Activated CD4-positive, alpha-beta T cell treated with anti-CD3 and anti-CD28 coated beads, Interleukin-2, amount 10 ng/mL, durations not matched to agents 7 days and 5 days (primary cell): ENCODE measurements at regions not wholly inside any gene's neighbourhood (a gene's known extent, or its start where the extent isn't known, plus 50 kb on each side); places are given as distances from the start of the nearest gene placed in this dataset.

Source experiments
- CTCF ChIA-PET: fragments of 350-600 bp; sonication (Branson Sonifier 250); formaldehyde crosslinking; loops from one replicate; lab custom pipeline; 2021; ENCODE audit warnings: antibody characterized with exemption; lab: Charles Lee
- POLR2A ChIA-PET: fragments of 350-600 bp; sonication (Branson Sonifier 250); formaldehyde crosslinking; loops from one replicate; lab custom pipeline; 2021; ENCODE audit warnings: antibody characterized with exemption; lab: Charles Lee
- DNase-seq: peaks from one replicate; pipeline ENCODE4 v3.0.0-alpha.2; 2020
- H3K27ac Mint-ChIP-seq: one replicate; pipeline ENCODE4 v1.8.0; 2021; ENCODE audit warnings: mild to moderate bottlenecking, moderate library complexity, mixed read lengths
- H3K27me3 Mint-ChIP-seq: one replicate; pipeline ENCODE4 v1.8.0; 2021; ENCODE audit warnings: mixed read lengths
- H3K36me3 Mint-ChIP-seq: one replicate; pipeline ENCODE4 v1.8.0; 2021; ENCODE audit warnings: low read depth, mixed read lengths
- H3K4me1 Mint-ChIP-seq: one replicate; pipeline ENCODE4 v1.8.0; 2021; ENCODE audit warnings: mixed read lengths
- H3K4me3 Mint-ChIP-seq: one replicate; pipeline ENCODE4 v1.8.0; 2021; ENCODE audit warnings: mild to moderate bottlenecking, moderate library complexity, mixed read lengths
- H3K9me3 Mint-ChIP-seq: one replicate; pipeline ENCODE4 v1.8.0; 2021; ENCODE audit warnings: mixed read lengths

DNA sequence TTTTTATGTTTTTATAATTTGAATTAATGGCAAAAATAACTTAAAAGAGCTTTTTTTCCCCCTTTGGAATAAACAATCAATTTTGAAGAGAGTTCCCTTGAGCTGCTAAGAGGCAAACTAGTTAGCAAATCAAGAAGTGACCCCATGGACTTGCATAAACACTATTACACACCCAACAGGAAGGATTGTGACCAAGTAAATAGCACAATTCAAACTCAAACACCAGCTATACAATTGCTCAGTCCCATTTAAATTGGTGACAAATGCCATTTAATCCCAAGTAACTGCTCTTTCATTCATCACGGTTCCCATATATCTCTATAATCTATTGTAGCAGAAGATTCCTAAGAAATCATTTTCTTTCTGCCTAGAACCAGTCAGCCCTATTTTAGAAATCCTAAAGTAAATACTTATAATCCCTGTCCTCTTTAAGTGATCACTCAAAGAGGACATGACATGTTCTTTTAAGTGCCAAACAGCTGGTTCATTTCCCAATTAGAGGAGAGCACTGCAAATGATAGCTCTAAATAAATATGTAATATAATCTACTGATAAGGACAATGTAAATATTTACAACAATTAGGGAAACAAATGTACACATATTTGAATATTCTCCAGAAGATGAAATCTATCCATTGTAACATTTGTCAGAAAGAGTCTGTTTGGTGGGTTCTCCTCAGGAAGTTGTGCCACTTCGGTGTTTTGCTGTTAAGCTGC lies 137.8 kb upstream of the ADAMTS9 start:
- Mint-ChIP-seq H3K27me3 (no peaks in the 10 kb centered on the region), H3K36me3 (no peaks in the 10 kb centered on the region), H3K4me3 (no peak overlapping the region), H3K9me3 (no peaks in the 10 kb centered on the region), H3K27ac (no peak overlapping the region), H3K4me1 (no peaks in the 10 kb centered on the region)
- DNase-seq: no peak
- POLR2A ChIA-PET: no interaction called here
- CTCF ChIA-PET: no interaction called here

DNA sequence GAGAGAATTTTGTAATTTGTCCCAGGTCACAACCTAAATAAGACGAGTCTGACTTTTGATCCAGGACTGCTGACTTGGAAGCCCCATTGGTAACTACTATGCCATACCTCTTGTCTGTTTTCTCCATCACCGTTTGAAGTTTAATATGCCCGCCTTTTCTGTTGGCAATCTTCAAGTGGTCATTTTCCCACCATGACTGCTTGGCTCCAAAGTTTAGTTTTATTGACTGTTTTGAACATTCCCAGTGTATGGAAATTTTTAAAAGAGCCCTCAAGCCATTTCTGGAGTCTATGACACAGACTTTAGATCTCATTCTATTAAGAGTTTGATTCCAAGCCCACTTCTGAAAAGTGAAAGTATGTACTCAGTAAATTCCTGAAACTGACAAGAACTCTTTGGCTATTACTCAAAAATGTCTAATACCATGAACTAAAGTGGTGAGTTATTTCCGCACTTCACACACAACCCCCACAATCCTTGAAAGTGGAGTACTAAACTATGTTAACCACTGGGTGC lies 136.7 kb upstream of the ADAMTS9 start:
- DNase-seq: no peak
- H3K4me1 Mint-ChIP-seq: no peaks in the 10 kb centered on the region
- no peaks in the 10 kb centered on the region for H3K36me3 Mint-ChIP-seq
- CTCF ChIA-PET: no interaction called here
- POLR2A ChIA-PET: no interaction called here
- no peaks in the 10 kb centered on the region for H3K9me3 Mint-ChIP-seq
- no peak overlapping the region for H3K4me3 Mint-ChIP-seq
- H3K27ac Mint-ChIP-seq: no peak overlapping the region
- no peaks in the 10 kb centered on the region for H3K27me3 Mint-ChIP-seq

DNA sequence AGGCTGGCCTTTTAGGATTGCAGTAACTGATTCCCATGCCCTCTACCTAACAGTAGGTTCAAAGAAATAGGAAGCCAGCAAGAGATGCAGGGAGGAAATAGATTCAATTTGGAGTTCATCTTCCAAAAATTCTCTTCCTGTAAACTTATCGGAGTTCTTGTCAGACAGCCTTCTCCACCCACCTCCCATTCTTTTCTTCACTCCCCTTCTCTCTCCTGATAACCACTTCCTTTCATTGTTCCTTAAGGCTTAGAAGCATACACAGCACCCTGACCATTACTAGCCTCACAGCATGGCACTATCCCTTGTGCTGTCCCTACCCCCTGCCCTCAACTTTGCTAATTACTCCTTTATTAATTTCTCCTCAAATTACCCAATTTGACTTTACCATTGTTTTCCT lies 130.4 kb upstream of the ADAMTS9 start:
- H3K4me1 Mint-ChIP-seq: no peaks in the 10 kb centered on the region
- ChIA-PET CTCF (no interaction called here), POLR2A (no interaction called here)
- no peaks in the 10 kb centered on the region for H3K27me3 Mint-ChIP-seq
- no peak for DNase-seq
- H3K36me3 Mint-ChIP-seq: no peaks in the 10 kb centered on the region
- peaks cover 3% of the 10 kb centered on the region for H3K9me3 Mint-ChIP-seq
- H3K27ac Mint-ChIP-seq: no peak overlapping the region
- no peak overlapping the region for H3K4me3 Mint-ChIP-seq

DNA sequence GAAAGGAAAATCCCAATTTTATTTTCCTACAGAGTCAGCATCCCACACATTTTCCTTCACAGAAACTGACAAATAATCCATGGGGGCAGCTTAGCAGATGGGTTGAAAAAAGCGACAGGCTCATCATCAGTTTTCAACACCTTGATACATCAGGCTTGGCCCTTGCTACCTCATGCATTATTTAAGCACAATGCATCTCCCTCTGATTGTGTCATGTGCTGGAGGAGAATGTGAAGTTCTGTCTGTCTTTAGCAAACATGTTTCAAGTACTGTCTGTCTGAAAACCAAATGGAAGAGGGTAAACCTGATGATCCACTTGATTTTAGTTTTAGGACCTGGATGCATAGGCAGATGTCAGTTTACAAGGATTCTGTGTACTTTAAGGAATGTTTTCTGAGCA lies 128.6 kb upstream of the ADAMTS9 start:
- no peak overlapping the region for H3K27ac Mint-ChIP-seq
- POLR2A ChIA-PET: no interaction called here

DNA sequence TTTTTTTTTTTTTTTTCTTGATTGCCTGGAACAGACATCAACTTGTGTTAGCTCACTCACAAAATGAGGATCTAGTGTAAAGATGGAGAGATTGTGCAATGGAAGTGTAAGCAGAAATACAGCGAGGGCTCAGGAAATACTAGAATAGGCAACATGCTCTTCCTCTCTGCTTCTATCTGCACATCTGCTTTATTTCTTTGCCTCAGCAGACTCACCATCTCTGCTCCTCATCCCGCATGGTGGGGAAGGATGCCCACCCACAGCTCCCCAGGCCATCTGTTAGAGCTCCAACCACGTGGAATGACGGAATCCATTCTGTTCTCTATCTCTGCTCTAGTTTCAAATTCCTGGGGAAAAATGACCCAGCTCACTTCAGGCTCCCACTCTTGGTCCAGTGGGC lies 128.0 kb upstream of the ADAMTS9 start:
- H3K4me1 Mint-ChIP-seq: no peaks in the 10 kb centered on the region
- POLR2A ChIA-PET: no interaction called here
- H3K27ac Mint-ChIP-seq: no peak overlapping the region
- no peak for DNase-seq
- no peaks in the 10 kb centered on the region for H3K27me3 Mint-ChIP-seq
- no peaks in the 10 kb centered on the region for H3K36me3 Mint-ChIP-seq
- CTCF ChIA-PET: no interaction called here
- no peak overlapping the region for H3K4me3 Mint-ChIP-seq
- H3K9me3 Mint-ChIP-seq: peaks cover 3% of the 10 kb centered on the region

More for the DNA sequence above, 128.6 kb upstream of the ADAMTS9 start:
- H3K36me3 Mint-ChIP-seq: no peaks in the 10 kb centered on the region
- no peaks in the 10 kb centered on the region for H3K4me1 Mint-ChIP-seq
- CTCF ChIA-PET: no interaction called here
- no peak for DNase-seq
- H3K9me3 Mint-ChIP-seq: peaks cover 3% of the 10 kb centered on the region
- no peak overlapping the region for H3K4me3 Mint-ChIP-seq
- H3K27me3 Mint-ChIP-seq: no peaks in the 10 kb centered on the region

DNA sequence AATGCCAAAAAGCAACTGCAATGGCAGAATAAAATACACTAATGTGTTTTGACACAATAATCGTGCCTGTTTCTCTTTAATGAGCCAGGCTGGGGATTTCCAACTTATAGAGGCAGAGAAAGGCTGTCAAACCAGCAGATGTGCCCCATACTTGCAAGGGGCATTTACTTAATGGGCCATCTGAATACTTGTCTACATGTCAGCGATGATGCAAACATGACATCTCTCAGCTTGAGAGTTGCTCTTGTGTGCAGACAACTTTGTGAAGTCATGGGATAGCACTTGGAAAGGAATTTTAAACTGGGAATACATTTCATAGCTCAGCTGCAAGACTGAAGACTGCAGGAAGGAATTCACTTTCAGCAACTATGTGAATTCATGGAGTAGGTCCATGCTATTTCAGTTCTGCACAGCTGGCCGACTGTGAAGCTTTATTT lies 127.4 kb upstream of the ADAMTS9 start:
- no peaks in the 10 kb centered on the region for H3K4me1 Mint-ChIP-seq
- H3K27me3 Mint-ChIP-seq: no peaks in the 10 kb centered on the region
- no peaks in the 10 kb centered on the region for H3K36me3 Mint-ChIP-seq
- DNase-seq: no peak
- ChIA-PET POLR2A (no interaction called here), CTCF (no interaction called here)
- H3K9me3 Mint-ChIP-seq: peaks cover 3% of the 10 kb centered on the region
- no peak overlapping the region for H3K27ac Mint-ChIP-seq
- H3K4me3 Mint-ChIP-seq: no peak overlapping the region

DNA sequence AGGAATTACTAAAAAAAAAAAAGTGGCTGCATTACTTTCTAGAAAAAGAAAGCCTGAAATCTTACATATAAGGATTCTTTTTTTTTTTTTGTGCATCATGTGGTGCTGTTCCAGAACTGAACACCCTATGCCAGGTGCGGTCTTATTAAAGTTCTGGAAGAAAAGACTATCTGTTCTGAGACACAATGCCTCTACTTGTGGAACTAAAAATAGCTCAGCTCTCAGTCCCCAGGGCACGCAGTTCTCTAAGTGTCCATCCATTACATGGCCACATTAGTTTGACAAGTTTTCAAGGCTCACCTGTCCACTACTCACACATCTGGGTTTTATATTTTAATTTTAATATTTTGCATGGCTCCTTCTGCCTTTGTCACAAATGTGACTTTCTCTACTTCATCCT lies 126.6 kb upstream of the ADAMTS9 start:
- Mint-ChIP-seq H3K4me3 (no peak overlapping the region), H3K9me3 (peaks cover 3% of the 10 kb centered on the region), H3K27me3 (no peaks in the 10 kb centered on the region), H3K27ac (no peak overlapping the region), H3K36me3 (no peaks in the 10 kb centered on the region), H3K4me1 (no peaks in the 10 kb centered on the region)
- DNase-seq: no peak
- ChIA-PET CTCF (no interaction called here), POLR2A (no interaction called here)

DNA sequence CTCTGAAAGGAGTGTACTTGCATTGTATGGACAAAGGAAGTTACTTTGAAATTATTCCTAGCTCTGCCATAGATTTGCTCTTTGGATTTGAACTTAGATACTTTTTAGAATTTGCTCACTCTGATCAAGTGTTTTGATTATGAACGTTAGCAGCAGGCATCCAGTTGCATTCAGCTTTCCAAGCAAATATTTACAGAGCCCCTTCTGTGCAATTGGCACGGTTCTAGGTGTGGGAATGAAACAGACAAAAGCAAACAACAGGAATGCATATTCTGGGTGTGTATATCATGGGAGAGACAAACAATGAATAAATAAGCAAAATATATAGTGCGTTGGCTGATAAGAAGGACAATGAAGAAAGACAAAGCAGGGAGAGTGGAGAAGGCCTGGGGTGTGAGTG lies 125.5 kb upstream of the ADAMTS9 start:
- H3K4me3 Mint-ChIP-seq: no peak overlapping the region
- no peak for DNase-seq
- ChIA-PET POLR2A (no interaction called here), CTCF (no interaction called here)
- H3K27ac Mint-ChIP-seq: no peak overlapping the region
- H3K9me3 Mint-ChIP-seq: peaks cover 3% of the 10 kb centered on the region
- H3K4me1 Mint-ChIP-seq: no peaks in the 10 kb centered on the region
- no peaks in the 10 kb centered on the region for H3K27me3 Mint-ChIP-seq
- H3K36me3 Mint-ChIP-seq: no peaks in the 10 kb centered on the region

DNA sequence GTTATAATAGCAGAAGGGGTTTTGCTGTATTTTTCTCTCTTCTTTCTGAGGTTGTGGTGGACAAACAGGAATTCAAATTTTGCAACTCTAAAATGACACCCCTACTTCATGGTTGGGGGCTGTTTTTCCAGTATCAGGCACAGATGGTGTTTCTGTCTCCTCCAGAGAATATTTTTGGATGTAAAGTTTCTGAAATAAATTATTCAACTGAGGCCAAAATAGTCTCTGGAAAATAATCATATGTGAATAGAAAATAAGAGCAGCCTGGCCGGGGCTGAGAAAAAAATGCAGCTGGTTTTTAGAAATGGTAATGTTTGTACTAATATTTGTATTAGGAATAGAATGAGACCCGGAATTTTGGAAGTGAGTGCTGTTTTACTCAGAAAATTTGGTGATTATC lies 121.3 kb upstream of the ADAMTS9 start:
- ChIA-PET CTCF (no interaction called here), POLR2A (no interaction called here)
- no peak for DNase-seq
- no peak overlapping the region for H3K27ac Mint-ChIP-seq
- no peak overlapping the region for H3K4me3 Mint-ChIP-seq
- H3K27me3 Mint-ChIP-seq: no peaks in the 10 kb centered on the region
- H3K36me3 Mint-ChIP-seq: no peaks in the 10 kb centered on the region
- no peaks in the 10 kb centered on the region for H3K4me1 Mint-ChIP-seq
- H3K9me3 Mint-ChIP-seq: peaks cover 3% of the 10 kb centered on the region

DNA sequence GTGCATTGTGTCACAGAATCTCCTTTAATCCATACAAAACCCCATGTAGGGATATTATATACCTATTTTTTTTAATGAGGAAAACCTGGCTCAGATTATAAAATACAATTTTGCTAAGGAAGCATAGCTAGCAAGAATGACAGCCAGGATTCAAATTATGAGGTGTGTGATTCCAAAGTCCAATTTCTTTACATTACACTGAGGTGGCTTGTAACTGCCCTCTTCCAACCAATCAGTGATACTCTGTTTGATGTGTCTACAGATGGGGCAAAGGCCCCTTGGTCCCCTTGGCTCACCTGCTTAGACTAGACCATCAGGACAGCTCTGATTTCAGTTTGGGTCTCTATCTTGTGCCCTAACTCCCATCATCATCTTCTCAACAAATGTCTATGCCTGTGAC lies 120.3 kb upstream of the ADAMTS9 start:
- Mint-ChIP-seq H3K36me3 (no peaks in the 10 kb centered on the region), H3K27ac (no peak overlapping the region), H3K4me1 (no peaks in the 10 kb centered on the region), H3K27me3 (no peaks in the 10 kb centered on the region), H3K9me3 (no peaks in the 10 kb centered on the region), H3K4me3 (no peak overlapping the region)
- DNase-seq: no peak
- ChIA-PET CTCF (interaction anchor here (1.4 kb wide), 1 partner anchor 35 kb away, joined by 3 read pairs; no protein-coding TSS in a partner anchor), POLR2A (no interaction called here)

DNA sequence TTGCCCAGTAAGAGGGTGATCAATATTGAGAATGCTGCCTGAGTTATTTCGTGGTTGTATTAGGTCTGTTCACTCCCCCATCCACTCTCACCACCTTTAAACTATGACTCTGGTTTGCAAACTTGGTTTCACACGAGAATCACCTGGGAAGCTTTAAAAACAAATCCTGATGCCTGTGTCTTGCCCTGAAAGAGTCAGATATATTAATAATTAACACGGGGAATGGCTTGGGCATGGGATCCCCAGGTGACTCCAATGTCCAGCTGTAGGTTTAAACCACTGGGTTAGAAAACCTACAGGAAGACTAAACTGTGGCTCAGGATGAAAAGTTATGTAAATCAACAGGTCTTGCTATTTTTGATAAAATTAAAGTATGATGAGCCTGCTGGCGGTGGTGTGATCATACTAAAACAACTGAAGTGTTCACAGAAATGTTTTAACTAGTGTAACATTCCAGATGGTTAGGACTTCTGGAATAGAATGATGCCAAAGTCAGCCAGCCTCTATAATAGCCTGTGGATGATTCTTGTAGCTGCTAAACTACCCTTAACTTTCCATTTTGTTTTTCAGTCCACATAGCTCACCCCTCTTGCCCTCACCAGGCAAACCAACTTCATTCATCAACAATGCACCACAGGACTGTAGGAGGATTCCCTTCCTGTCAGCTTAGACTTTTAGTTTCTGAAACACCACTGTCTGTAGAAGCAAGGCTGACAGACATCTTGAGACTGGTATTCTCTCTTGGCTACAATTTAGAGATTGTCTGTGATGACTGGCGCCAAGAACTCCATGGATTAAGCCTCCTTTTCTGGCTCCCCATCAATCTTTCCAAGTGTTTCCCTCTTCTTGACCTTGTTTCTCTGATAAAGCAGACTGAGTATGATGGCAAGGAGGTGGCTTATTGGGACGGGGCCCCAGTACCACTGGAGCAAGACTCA lies 119.1 kb upstream of the ADAMTS9 start:
- Mint-ChIP-seq H3K27ac (no peak overlapping the region), H3K4me3 (no peak overlapping the region), H3K27me3 (no peaks in the 10 kb centered on the region), H3K9me3 (no peaks in the 10 kb centered on the region), H3K4me1 (no peaks in the 10 kb centered on the region), H3K36me3 (no peaks in the 10 kb centered on the region)
- no peak for DNase-seq
- ChIA-PET CTCF (interaction anchor here (1.4 kb wide), 1 partner anchor 37 kb away, joined by 3 read pairs; no protein-coding TSS in a partner anchor), POLR2A (no interaction called here)

DNA sequence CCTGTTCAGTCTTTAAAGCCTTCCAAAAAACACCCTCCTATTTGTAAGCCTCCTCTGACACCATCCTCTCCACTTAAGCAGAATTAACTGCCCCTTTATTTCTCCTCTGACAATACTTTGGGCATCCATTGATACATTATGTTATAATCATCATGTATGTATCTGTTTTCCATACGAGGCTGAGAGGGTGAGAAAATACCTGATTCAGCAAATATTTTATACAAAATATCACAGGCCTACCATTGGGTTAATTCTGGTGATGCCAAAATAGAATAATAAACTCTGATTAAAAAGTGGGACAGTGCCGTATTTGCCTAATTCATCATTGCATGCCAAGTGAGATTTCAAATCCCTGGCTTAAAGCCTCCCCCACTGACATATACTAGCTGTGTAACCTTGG lies 118.2 kb upstream of the ADAMTS9 start:
- CTCF ChIA-PET: no interaction called here

DNA sequence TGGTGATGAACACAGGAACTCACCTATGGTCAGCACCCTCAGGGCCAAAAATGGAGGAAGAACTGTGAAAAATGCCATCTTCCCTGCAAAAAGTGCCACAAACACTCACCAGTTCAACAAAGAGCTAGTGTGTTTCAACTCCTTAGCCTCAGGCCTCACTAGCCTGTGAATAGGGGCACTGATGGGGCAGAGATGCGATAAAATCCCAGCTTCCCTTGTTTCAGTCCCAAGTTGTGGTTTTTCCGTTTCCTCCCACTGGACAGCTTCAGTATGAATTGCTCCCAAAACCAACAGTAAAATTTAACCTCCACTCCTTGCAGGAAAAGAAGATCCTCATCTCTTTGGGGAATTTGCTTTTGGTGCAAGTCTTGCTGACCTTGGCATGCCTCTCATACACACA lies 117.4 kb upstream of the ADAMTS9 start:
- no peaks in the 10 kb centered on the region for H3K36me3 Mint-ChIP-seq
- no peak overlapping the region for H3K4me3 Mint-ChIP-seq
- POLR2A ChIA-PET: no interaction called here
- no peak overlapping the region for H3K27ac Mint-ChIP-seq
- H3K4me1 Mint-ChIP-seq: no peaks in the 10 kb centered on the region
- no peaks in the 10 kb centered on the region for H3K9me3 Mint-ChIP-seq
- DNase-seq: no peak
- CTCF ChIA-PET: no interaction called here
- no peaks in the 10 kb centered on the region for H3K27me3 Mint-ChIP-seq

More for the DNA sequence above, 118.2 kb upstream of the ADAMTS9 start:
- POLR2A ChIA-PET: no interaction called here
- no peak for DNase-seq
- Mint-ChIP-seq H3K9me3 (no peaks in the 10 kb centered on the region), H3K4me3 (no peak overlapping the region), H3K27ac (no peak overlapping the region), H3K4me1 (no peaks in the 10 kb centered on the region), H3K36me3 (no peaks in the 10 kb centered on the region), H3K27me3 (no peaks in the 10 kb centered on the region)
